GM12865 (cell line): ENCODE measurements at regions not wholly inside any gene's neighbourhood (a gene's known extent, or its start where the extent isn't known, plus 50 kb on each side); places are given as distances from the start of the nearest gene placed in this dataset.

Source experiments
- DNase-seq: peaks from one replicate; pipeline ENCODE4 v3.0.0; 2010; ENCODE audit warnings: low read depth
- H3K4me3 ChIP-seq: 2 replicates; pipeline ENCODE4 v1.5.1; 2011; ENCODE audit warnings: mild to moderate bottlenecking, low read depth, low read length, control low read depth
- TF ChIP-seq, protein P1 (sequence below): IDR thresholded peaks from 2 replicates; pipeline ENCODE4 v1.5.1; 2011; ENCODE audit warnings: low read length, control low read depth, low read depth, inconsistent platforms; ENCODE audit not compliant: insufficient read depth; ENCODE audit errors: missing control alignments

DNA sequence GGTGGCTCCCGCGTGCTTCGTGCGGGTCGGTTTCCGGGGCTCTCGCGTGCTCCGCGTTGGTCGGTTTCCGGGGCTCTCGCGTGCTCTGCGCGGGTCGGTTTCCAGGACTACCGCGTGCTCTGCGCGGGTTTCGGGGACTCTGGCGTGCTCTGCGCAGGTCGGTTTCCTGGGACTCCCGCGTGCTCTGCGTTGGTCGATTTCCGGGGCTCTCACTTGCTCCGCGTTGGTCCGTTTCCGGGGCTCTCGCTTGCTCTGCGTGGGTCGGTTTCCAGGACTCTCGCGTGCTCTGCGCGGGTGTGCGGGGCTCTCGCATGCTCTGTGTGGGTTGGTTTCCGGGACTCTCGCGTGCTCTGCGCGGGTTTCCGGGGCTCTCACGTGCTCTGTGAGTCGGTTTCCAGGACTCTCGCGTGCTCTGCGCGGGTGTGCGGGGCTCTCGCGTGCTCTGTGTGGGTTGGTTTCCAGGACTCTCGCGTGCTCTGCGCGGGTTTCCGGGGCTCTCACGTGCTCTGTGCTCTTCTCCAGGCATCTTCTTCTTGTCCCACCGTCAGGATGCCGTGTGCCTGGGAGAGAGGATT, 109.9 kb upstream of the LRPAP1 start:
- no peak for DNase-seq
- TF ChIP-seq, protein P1, sequence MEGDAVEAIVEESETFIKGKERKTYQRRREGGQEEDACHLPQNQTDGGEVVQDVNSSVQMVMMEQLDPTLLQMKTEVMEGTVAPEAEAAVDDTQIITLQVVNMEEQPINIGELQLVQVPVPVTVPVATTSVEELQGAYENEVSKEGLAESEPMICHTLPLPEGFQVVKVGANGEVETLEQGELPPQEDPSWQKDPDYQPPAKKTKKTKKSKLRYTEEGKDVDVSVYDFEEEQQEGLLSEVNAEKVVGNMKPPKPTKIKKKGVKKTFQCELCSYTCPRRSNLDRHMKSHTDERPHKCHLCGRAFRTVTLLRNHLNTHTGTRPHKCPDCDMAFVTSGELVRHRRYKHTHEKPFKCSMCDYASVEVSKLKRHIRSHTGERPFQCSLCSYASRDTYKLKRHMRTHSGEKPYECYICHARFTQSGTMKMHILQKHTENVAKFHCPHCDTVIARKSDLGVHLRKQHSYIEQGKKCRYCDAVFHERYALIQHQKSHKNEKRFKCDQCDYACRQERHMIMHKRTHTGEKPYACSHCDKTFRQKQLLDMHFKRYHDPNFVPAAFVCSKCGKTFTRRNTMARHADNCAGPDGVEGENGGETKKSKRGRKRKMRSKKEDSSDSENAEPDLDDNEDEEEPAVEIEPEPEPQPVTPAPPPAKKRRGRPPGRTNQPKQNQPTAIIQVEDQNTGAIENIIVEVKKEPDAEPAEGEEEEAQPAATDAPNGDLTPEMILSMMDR: no peak
- no peak overlapping the region for H3K4me3 ChIP-seq

DNA sequence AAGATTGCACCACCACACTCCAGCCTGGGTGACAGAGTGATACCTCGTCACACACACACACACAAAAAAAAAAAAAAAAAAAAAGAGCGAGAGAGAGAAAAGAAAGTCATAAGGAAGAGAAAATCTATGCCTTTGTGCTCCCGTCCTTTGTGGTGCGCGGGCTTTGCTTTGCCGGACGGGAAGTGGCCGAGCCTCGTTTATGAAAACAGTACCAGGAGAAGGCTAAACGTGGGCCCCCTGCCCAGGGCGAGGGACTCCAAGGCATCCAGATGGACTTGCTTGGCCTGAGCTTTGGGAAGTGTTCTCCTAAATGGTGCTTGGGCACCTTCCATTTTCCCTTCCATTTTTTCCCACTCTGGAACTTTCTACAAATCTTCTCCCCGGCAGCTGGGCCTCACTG, 109.3 kb upstream of the LRPAP1 start:
- DNase-seq: no peak
- H3K4me3 ChIP-seq: no peak overlapping the region
- TF ChIP-seq, protein P1: no peak

DNA sequence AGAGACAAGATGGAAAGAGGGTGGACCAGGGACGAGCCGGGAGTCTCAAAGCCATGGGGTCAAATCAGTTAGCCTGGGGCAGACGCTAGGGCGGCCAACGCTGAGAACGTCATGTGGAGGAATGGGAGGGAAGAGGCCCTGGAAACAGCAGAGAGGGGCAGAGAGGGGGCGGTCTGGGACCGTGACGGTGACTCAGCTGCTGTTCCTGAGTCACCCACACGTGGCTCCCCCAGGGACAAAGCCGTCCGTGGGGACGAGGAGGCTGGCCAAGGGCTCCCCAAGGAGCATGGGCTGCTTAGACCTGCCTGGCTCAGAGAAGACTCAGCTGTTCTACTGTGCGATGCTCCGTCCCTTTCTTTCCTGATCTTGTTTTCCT, 108.4 kb upstream of the LRPAP1 start:
- no peak overlapping the region for H3K4me3 ChIP-seq
- no peak for DNase-seq
- TF ChIP-seq, protein P1: no peak

DNA sequence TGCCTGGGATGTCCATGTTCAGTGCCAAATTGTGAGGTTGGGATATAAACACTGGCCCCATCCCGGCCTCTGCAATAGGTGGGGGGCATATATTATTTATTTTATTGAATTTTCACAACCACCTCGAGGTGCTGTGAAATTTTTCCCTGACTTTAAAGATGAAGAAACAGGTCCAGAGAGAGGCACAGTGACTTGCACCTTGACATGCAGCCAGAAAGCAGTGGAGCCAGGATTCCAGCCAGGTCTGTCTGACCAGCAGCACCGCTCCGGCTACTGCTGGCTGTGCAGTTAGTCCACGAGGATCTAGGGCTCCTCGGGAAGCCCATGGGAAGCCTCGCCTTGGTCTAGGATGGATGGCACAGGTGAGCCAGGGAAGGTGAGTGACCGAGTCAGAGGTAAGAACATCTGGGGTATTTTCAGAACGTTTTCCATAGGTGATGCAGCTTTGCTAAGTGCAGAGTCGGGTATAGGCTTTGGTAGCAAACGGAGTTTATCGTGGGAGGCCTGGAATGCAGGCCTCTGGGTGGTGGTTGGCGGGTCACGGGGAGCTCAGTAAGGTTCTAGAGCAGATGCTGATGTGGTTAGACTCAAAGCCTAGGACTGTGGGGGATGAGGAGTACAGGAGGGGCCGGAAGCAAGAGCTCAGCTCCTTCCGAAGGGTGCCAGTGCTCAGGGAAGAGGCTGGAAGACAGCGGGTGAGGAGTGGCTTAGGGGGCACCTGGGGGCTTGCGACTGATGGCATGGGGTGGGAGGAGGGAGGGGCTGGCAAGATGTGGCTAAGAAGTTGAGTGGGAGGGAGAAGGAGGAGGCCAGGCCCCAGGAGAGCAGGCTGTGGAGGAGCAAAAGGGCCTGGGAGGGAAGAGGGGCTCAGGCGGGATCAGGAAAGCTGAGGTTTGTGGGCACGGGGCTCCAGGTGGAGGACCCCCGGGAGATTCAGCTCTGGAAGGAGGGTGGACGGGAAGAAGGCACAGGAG, 107.7 kb upstream of the LRPAP1 start:
- no peak for DNase-seq
- H3K4me3 ChIP-seq: no peak overlapping the region
- TF ChIP-seq, protein P1: no peak

DNA sequence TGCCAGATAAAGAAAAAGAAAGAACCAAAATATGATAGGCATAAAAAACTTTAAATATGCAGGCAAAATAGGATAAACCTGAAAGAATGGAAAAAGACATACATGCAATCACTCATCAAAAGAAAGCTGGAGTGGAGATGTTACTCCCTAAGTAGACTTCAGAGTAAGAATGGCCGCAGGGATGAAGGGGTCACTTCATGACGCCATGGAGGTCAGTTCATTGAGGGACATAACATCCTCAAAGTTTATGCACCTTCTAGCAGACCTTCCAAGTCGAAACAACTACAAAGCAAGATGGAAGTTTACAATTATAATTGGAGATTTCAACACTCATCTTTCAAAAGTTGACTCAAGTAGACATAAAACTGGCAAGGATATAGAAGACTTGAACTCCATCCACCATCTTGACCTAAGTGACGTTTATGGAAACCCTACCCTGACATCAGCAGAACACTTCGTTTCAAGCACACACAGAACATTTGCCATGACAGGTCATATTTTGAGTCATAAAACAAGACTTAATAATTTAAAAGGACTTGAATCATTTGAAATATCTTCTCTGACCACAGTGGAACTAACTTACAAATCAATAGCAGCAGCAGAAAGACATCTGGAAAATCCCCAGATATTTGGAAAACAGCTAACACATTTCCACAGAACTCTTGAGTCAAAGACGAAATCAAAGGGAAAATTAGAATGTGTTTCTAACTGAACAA, 106.0 kb upstream of the LRPAP1 start:
- TF ChIP-seq, protein P1: no peak
- H3K4me3 ChIP-seq: no peak overlapping the region
- DNase-seq: no peak

DNA sequence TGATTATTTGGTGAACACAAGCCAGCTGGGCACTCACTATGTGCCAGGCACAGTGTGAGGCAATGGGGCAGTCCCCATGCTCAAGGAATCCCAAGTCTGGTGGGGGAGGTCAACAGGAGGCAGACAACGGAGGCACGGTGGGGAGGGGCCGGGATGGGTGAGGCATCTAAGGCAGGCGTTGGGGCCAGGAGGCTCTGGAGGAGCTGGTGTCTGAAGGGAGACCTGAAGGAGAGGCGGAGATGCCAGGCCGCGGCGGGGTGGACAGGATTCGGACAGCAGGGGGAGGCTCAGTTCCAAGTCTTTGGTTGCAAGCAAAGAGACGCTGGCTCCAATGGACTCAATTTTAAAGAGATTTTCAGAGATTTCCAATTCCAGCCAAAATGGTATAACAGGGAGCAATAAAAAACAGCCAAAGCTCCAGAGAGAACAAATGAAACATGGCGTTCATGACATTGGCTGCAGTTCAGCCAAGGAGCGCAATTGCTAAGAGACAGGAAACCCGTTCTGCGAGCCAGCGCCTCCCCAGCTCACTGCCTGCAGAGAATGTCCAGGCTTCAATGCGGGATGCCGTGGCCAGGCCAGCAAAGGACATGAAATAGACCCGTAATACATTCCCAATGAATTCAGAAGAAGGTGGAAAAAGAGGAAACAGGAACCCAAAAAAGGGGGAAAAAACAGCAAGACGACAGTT, 105.2 kb upstream of the LRPAP1 start:
- no peak overlapping the region for H3K4me3 ChIP-seq
- TF ChIP-seq, protein P1: no peak
- no peak for DNase-seq
